ENCODE measurements at regions not wholly inside any gene's neighbourhood (a gene's known extent, or its start where the extent isn't known, plus 50 kb on each side); places are given as distances from the start of the nearest gene placed in this dataset.

DNA sequence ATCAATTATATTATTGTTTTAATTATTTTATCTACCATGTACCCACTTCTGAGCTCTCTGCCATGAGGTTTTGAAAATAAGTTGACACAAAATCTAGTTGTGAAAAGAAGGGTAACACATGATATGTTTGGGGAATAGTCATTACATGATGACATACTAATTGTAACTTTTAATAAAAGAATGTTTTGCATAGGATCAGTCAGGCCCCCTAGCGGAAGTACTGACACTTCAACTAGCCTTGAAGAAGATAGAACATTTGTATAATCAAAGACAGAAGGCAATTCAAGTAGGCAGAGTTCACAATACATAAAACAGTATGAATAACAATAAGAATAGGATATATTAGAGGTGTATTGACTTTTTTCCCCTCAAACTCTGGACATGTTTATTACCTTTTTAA, 1191.0 kb upstream of the AGA start:
- DNase-seq, result no peak

- DNase-seq, result no peak
Measured at GRCh38 chr4:178664621-178665020, 1222.4 kb upstream of the AGA start.

DNA sequence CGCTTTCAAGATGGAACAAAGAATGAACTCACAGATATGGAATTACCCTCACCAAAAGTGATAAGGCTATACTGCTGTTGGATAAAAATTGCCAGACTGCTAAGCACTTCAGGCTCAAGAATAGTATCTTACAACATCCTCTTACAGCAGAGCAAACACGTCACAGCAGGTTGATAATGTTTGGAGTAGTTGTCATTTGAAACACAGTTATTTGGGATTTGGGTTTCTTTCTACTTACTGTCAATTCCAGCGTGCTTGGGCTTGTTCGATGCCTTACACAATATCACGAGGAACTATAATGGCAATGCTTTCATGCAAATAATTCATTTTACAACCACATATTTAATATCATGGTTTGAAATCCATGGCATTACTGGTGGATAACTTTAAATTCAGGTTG, 1223.7 kb upstream of the AGA start:
- DNase-seq, result no peak

DNA sequence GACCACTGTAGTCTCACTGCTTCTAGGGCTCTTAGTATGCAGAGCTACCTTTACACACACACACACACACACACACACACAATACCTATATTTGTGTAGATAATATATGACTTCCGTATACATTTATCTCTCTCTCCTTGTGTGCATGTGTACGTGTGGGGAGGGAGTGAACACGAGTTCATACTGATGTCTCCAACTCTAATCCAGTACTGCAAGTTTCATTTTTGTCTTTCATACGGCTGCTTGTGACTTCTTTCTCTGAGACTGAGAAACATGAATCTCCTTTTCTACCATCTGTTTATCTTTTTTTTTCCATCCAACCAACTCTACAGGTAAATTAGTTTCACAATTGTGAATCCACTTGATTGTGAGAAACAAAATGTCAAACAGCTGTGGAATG, 1229.5 kb upstream of the AGA start:
- DNase-seq, result no peak

- DNase-seq, result no peak
Measured at GRCh38 chr4:178672512-178672911, 1230.3 kb upstream of the AGA start.

DNA sequence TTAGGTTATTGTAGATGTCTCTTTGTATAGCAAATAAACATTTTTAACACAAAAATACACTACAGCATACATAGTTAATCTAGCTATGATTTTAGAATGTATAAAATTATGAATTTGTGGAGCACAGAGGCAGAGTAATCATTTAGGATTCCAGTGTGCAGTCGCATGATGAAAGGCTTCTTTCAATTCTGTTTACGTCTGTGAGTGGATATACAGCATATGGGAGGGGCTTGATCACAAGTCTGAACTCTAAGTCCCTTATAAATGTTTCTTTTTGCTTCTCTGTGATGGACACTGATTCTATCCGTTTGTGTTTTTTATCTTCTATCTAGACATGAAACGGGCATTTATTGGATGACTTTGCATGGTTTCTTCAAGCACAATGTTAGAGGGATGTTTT, 1239.6 kb upstream of the AGA start:
- DNase-seq, result no peak

- DNase-seq, result no peak
Measured at GRCh38 chr4:178689926-178690325, 1247.7 kb upstream of the AGA start.

GRCh38 chr4:178693816-178694215, 1251.6 kb upstream of the AGA start:
- DNase-seq, result no peak

DNA sequence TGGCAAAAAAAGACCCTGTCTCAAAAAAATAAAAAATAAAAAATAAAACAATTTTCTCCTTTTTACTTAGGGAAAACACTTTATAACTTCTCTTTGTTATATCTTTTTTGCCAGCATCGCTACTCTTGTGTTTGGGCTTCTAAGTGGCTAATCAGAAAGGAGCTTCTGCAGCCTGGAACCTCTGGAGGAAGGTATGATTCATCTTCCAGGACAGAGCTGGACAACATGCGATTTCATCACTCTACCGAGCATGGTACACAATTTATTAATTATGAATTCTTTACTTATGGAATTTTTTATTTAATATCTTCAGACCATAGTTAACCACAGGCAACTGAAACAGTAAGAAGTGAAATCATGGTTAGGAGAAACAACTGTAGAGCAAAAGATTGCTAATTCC, 1254.3 kb upstream of the AGA start:
- DNase-seq, result no peak

GRCh38 chr4:178712486-178712885, 1270.2 kb upstream of the AGA start:
- no peak for DNase-seq

DNA sequence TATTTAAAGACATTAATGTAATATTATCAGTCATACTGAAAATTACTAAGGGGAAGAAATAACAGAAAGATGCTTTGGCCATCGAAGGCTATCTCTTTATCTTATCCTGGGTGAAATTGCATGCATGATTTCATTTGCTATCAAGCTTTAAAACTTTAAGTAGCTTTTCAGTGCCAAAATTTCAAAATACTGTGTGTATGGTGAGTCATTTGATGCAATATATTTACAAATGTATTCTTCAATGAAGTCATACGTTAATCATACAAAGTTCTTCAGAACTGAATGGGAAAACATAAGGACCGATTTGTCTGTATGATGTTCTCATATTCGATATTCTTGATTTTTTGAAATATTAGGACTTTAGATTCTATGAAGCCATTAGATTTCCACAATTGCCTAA, 1295.8 kb upstream of the AGA start:
- DNase-seq, result no peak

DNA sequence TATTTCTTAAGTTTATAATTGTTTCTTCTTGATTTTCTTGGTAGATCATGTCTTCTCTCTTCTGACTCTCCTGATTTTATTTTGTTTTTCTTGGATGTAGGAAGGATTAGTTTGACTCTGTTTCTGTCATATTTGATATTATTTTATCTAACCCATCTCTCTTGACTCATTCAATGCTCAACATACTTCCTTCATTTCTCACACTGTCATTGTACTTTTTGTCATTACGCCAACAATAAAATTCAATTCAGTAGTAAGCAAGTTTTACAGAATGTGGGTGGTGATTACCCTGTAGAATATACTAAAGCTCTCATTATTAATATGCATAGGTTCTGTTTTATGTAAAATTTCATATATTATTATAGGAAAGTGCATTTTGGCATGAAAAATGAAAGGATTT, 1303.0 kb upstream of the AGA start:
- DNase-seq, result no peak

- DNase-seq, result no peak
Measured at GRCh38 chr4:178752954-178753525, 1310.8 kb upstream of the AGA start.

DNA sequence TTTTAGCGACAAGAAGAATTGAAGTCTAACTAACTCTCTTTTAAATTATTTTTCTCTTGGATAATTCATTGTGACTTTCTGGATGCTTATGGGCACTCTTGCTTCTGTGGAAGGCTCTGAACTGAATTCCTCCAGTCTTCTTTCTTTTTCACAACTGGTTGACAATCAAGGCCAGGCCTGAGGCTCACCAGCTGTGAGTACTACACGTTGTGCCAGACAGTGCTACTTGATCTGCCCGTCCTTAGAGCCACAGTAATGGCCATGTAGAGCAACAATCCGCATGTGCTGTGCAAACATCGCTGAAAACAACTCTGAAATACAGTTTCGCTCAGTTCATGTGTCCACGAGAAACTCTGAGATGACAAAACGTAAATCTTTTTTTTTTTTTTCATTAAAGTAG, 1336.3 kb upstream of the AGA start:
- no peak for DNase-seq

DNA sequence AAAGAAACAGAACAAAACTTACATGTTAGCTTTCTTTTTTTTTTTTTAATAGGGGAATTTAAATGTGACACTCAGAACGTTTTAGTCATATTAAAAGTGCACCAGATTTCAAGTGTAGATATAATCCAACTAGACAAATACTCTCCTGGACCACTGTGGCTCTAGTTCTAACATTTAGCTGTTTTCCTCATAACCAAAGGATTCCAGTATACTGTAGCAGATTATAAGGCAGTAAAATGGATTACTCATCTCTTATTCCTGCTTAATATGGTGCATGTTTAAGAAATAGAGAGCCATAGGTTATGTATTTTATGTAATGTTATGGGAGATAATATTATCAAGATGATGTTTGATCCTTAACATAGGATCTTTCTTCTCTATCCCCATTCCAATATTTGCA, 1339.5 kb upstream of the AGA start:
- no peak for DNase-seq

DNA sequence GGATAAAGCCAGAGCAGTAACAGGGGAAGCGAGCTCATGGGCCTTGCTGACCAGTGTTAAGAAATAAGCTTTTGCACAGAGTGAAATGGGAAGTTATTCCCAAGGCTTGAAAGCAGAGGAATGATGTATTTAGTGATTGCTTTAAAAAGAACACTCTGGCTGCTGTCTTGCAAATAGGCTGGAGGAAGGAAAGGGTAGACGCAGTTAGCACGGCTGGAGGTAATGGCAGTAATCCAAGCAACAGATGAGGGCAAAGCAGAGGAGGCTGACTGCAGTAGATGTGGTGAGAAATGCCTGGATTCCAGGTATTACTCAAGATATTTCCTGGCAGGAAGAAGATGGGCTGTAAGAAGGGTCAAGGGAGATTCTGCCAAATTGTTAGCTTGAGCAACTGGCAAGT, 1342.3 kb upstream of the AGA start:
- DNase-seq, result no peak

GRCh38 chr4:178789279-178789678, 1347.0 kb upstream of the AGA start:
- no peak for DNase-seq

GRCh38 chr4:178799204-178799603, 1357.0 kb upstream of the AGA start:
- no peak for DNase-seq

GRCh38 chr4:178808106-178808505, 1365.9 kb upstream of the AGA start:
- no peak for DNase-seq

GRCh38 chr4:178809921-178810320, 1367.7 kb upstream of the AGA start:
- no peak for DNase-seq

- no peak for DNase-seq
Measured at GRCh38 chr4:178811356-178811755, 1369.1 kb upstream of the AGA start.

DNA sequence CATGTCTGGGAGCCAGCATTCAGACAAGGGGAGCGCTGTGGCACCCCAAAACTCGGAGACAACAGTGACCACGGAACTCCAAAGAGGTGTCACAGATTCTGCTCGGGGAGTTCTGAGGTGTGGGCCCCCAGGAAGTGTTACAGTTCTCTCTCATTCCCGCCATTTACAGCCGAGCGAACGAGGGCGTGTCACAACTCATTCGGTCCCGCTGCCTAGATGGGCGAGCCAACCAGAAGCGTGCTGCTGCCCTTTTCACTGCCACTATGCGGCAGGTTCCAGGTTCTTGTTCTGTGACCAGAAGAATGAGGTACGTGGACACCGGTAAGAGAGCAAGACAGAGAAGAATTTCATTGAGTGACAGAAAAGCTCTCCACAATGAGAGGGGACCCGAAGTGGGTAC, 1370.6 kb upstream of the AGA start:
- no peak for DNase-seq

DNA sequence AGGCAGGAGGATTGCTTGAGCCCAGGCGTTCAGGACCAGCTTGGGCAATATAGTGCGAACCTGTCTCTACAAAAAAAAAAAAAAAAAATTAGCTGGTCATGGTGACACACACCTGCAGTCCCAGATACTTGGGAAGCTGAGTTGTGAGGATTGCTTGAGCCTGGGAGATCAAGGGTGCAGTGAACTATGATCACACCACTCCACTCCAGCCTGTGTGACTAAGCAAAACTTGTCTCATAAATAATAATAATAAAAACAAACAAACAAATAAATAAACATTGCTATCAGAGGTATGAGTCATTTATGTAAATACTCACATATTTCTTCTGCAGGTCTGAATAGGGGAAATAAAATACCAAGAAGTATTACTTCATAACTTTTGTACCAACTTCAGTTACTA, 1372.7 kb upstream of the AGA start:
- no peak for DNase-seq

DNA sequence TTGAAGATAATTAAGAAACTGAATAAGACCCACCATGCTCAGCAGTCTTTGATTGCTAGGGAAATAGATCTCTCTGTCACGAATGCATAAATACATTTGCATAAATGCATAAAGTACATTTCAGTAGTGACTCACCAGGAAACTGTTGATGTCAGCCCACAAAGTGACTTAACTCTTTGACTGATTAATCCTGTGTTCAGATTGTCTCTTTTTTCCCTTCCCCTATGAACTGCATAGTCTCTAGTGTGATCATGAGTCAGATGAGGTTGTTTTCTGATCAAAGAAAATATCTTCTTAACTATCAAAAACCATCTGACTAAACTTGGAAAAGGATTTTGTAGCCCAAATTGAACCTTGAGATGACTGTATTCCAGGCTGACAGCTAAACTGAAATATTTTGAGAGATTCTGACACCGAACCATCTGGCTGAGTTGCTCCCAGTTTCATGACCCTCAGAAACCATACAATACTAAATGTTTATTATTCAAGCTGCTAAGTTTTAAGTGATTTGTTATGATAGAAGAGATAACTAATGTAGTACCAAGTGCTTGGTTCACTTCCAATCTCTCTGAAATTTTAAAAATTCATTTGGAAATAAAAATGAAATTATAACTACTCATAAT, 1381.5 kb upstream of the AGA start:
- no peak for DNase-seq

GRCh38 chr4:178836865-178837264, 1394.6 kb upstream of the AGA start:
- DNase-seq, result no peak

DNA sequence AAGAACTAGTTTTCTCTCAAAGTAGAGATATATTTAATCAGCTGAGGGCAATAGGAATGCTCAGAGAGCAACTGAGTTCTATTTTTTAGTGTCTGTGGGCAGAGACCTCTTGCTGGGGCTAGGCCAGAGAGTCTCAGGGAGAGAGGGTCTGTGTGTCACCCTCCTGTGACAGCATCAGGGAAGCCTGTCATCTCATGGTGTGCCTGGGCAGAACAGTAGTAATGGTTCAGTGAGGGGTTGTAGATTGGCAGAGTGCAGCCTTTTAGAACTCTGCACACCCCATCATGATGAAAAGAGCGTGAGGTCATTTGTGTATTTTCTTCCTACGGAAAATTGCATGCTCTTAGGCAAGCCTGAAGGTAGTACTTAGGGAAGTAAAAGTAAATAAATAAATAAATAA, 1396.5 kb upstream of the AGA start:
- no peak for DNase-seq

All from CD4-positive, alpha-beta T cell treated with Interleukin-4 for 1 hour (primary cell).